Spleen (tissue), 7 donors: ENCODE measurements at regions not wholly inside any gene's neighbourhood (a gene's known extent, or its start where the extent isn't known, plus 50 kb on each side); places are given as distances from the start of the nearest gene placed in this dataset.

Experiments used
- POLR2A ChIP-seq, 3 donors: fragments of 450-650 bp; IDR thresholded peaks; one replicate each; pipeline ENCODE4 v1.5.1; 2017; ENCODE audit warnings: antibody characterized with exemption in 3 of 3, mild to moderate bottlenecking in 1 of 3
- POLR2AphosphoS5 ChIP-seq, 3 donors: sonication (generic); formaldehyde crosslinking; IDR thresholded peaks; one replicate each; pipeline ENCODE4 v1.5.1; 2017; ENCODE audit warnings: antibody characterized with exemption in 3 of 3
- TF ChIP-seq, protein P1 (sequence below), 11 experiments: fragments of 200-600 bp in 7 of 11; fragments of 450-650 bp in 4 of 11; sonication (generic) in 4 of 11; IDR thresholded peaks in 8 of 11; conservative IDR thresholded peaks in 3 of 11; 1 replicate in 7 of 11; 2 replicates in 4 of 11; pipeline versions ENCODE4 v1.4.0 to v1.8.0; 2016 to 2021; ENCODE audit warnings: antibody characterized with exemption in 11 of 11, inconsistent platforms in 4 of 11, mild to moderate bottlenecking in 1 of 11
- donor health status: DM: no; HTN: no; CAD: no; lungs with moderate emphysema.
- donor health status: DM: no; HTN: no; CAD: no.
- donor health status: DM: no; HTN: no; CAD: no.

DNA sequence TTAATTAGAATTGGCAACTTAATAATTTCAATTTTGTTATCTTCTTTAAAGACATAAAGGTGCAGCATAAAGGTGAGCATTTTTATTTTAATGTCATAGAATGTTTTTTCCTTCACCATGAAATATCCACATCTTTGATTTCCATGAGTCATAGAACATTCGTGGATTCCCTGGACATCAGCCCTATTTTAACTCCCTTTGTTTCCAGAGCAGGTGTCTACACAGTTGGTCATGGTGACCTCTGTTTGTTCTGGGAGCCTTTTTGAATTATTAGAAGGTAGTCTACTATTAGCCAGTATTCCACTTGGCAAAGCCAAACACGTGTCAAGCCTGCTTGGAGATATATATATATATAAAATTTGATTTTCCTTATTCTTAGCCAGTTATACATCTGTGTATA is 572.9 kb downstream of the LTN1 start:
- no peak for TF ChIP-seq POLR2A (IDR thresholded peaks at IDR 0.05)
- TF ChIP-seq, protein P1, sequence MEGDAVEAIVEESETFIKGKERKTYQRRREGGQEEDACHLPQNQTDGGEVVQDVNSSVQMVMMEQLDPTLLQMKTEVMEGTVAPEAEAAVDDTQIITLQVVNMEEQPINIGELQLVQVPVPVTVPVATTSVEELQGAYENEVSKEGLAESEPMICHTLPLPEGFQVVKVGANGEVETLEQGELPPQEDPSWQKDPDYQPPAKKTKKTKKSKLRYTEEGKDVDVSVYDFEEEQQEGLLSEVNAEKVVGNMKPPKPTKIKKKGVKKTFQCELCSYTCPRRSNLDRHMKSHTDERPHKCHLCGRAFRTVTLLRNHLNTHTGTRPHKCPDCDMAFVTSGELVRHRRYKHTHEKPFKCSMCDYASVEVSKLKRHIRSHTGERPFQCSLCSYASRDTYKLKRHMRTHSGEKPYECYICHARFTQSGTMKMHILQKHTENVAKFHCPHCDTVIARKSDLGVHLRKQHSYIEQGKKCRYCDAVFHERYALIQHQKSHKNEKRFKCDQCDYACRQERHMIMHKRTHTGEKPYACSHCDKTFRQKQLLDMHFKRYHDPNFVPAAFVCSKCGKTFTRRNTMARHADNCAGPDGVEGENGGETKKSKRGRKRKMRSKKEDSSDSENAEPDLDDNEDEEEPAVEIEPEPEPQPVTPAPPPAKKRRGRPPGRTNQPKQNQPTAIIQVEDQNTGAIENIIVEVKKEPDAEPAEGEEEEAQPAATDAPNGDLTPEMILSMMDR (IDR thresholded peaks at IDR 0.05 in 8 of 11, conservative IDR thresholded peaks at IDR 0.05 in 3 of 11), result no peak
- no peak for TF ChIP-seq POLR2AphosphoS5 (IDR thresholded peaks at IDR 0.05)
